GM19463 (cell line): ENCODE measurements at regions not wholly inside any gene's neighbourhood (a gene's known extent, or its start where the extent isn't known, plus 50 kb on each side); places are given as distances from the start of the nearest gene placed in this dataset.
"Not testable (repeated sequence)": the region's sequence is repeated elsewhere in the genome, so short reads cannot be mapped to it uniquely, and the experiment has no call there.

Experiments used
- ATAC-seq: cut with Tn5 transposase; IDR thresholded peaks from one replicate; pipeline ENCODE4 v1.9.1; 2021; ENCODE audit warnings: mild to moderate bottlenecking, moderate library complexity; ENCODE audit not compliant: unreplicated experiment

DNA sequence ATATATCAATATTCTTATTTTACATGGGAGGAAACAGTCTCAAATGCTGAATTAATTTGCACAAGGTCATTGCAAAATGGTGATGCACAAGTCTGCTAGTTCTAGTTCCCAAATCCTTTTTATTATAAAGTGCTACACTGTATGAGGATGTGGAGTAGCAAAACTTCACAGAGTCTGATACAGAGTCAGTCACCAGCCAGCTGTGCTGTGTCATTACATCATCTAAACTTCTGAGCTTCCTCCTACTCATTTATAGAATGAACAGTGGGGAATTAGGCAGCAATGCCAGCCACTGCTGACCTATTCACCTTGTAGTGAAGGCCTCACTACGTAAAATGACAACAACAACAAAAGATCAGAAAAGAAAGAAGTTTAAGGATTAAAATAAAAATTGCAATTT is 357.8 kb downstream of the TMEM167A start:
- peak; percentile 93 for ATAC-seq

DNA sequence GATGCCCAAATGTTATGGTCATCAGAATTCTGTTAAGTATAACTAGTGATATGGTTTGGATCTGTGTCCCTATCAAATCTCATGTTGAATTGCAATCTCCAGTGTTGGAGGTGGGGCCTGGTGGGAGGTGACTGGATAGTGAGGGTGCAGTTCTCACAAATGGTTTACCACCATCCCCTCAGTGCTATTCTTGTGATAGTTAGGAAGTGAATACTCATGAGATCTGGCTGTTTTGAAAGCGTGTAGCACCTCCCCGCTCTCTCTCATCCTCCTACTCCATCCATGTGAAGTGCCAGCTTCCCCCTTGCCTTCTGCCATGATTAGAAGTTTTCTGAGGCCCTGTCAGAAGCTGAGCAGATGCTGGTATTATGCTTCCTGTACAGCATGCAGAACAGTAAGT is 359.5 kb downstream of the TMEM167A start:
- ATAC-seq = no peak

DNA sequence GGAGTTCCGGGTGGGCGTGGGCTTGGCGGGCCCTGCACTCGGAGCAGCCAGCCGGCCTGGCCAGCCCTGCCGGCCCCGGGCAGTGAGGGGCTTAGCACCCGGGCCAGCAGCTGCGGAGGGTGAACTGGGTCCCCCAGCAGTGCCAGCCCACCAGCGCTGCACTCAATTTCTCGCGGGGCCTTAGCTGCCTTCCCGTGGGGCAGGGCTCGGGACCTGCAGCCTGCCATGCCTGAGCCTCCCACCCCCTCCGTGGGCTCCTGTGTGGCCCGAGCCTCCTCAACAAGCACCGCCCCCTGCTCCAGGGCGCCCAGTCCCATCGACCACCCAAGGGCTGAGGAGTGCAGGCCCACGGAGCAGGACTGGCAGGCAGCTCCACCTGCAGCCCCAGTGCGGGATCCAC is 362.5 kb downstream of the TMEM167A start:
- not testable (repeated sequence) for ATAC-seq

DNA sequence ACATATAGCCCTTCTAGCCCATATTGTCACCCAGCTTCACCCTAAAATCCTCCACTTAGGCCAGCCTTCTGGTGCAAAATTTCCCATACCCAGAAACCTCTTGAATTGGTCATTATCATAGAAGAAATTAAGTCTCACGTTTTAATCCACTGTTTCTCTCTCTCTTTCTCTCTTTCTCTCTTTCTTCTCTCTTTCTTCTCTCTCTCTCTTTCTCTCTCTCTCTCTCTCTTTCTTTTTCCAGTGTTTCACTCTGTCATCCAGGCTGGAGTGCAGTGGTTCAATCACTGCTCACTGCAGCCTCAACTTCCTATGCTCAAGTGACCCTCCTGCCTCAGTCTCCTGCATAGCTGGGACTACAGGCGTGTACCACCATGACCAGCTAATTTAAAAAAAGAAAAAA is 363.4 kb downstream of the TMEM167A start:
- ATAC-seq = no peak

DNA sequence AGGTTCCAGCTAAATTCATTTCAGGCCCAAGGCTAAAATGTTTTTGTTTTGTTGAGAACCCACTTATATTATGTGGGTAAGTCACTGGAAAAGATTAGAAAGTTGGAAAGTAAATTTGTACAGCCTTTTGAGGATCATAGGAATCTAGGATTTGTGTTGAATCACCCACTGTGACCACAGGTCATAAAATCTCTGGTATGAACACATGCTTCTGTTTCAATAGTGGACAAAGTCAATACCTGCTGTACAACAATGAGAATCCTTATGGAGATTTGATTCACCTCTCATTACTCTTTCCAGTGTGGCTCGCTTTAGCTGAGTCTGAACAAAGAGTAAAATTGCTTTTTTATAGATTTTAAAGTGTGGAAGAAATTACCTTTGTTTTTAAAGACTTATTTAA is 369.5 kb downstream of the TMEM167A start:
- ATAC-seq = no peak

DNA sequence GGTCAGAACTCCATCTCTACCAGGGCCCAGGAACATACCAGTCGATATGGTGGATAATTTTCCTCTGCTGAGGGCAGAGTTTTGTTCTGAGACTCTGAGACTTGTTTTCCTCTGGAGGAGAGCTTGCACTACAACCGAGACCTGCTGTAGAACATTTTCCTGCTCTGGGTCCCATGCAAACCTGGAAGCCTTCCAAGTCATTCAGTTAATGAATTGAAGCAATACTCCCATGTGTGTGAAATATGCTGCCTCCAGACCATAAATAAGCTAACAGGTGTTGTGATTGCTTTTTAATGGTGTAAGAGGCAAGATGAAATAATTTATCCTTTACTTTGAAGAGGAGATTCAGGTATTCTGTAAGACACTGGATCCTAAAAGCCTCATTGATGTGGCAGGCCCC is 372.8 kb downstream of the TMEM167A start:
- no peak for ATAC-seq

DNA sequence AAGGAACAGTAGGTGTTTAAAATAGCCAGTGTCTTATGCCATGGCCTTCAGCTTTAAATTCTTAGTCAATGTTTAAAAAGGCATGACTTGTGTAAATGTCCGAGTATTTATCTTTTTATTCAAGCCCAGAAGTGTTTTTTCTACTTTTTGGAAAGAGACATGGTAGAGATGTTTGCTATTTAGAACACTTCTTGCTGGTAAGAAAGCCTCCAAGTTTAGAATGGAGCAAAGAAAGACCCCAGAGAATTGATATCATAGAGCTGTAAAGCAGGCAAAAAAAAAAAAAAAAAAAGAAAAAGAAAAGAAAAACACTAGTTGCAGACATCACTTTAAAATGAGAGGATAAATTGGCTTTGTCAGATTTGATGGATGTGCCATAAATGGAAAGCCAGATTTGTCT is 375.1 kb downstream of the TMEM167A start:
- ATAC-seq = no peak

DNA sequence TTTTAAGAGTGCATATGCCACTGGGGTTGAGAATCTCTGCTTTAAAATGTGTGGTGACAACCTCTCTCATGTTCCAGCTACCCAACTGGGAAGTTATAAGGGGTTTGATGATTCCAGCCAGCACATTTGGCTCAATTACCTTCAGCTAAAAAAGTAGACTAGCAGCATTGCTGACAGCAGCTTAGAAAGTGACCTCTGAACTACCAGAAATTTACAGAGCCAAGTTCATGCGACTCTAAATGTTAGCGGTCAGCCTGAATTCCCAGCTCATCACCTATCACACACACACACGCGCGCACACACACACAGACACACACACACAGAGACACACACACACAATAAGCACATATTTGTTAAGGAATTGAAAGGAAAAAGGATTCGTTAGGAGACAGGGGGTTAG is 377.5 kb downstream of the TMEM167A start:
- no peak for ATAC-seq

DNA sequence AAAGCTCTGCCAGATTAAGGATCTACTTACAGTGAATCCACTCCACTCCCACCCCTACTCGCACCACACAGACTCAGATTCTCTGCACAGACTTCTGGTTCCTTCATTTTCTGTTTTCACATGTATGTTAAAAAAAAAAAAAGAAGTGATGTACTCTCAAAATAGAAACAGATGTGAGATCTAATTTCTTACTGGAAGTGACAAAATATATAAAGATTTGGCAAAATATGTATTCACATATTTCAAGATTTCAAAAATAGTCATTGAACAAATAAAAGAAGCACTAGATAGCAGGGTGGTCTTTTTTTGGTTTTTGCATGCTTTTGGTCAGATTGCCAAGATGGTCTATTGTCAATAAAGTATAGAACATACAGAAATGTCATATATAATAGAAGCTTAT is 379.2 kb downstream of the TMEM167A start:
- no peak for ATAC-seq

DNA sequence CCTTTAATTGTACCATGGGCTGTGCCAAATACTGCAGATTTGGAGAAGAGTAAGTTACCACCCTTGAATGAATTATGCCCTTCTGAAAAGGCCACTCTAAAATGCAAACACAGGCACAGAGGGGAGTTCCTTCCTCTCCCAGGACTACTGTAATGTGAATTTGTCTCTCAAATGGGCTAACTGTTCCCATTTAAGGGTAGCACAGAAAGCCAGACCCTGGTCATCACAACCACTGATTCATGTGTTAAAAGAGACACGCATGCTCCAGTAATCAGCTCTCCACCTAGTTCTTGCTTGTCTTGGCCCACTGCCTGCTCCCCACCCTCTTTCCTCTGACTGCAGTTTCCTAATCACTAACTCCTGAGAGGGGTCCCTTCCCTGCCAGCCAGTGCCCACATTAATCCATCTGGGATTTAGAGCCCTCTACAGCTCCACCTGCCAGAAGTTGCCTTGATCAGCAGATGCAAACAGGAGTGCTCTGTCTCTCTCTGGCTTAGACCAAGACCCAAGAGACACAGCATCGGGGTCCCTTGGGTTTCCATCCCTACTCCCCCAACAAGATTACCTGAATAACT is 382.4 kb downstream of the TMEM167A start:
- ATAC-seq = no peak

DNA sequence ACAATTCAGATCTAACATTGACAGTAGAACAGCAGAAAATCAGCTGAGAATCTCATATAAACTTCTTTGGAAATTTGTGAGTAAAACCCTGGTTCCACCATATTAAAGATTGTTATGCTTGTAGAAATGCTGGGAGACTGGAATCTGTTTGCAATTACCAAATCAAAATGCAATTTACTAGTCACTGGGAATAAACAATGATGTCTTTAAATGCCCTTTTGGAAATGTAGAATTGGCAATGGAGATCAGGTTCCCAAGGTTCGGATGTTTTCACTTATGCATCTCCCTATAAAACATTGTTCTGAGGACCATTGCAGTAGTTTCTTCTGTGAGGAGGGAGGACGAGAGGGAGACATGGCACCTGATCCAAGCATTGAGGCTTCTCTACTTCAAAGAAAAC is 384.4 kb downstream of the TMEM167A start:
- no peak for ATAC-seq

DNA sequence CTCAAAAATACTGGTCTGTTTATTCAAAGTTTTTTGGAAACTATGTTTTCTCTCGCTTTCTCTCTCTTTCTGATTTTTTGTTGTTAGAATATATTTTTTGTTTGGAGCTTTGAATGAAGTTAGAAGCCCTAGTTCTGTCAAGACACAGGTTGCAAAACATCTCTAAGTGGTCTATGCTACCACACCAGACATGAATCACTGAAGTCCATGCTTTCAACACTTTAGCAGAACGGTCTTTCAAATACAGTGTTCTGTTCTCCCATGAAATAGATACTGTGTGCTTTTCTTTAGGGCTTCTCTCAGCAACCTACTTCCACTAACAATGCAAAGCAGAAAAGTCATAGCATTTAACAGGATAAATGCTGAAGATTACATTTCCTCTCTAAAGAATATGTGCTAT is 392.5 kb downstream of the TMEM167A start:
- ATAC-seq = no peak

DNA sequence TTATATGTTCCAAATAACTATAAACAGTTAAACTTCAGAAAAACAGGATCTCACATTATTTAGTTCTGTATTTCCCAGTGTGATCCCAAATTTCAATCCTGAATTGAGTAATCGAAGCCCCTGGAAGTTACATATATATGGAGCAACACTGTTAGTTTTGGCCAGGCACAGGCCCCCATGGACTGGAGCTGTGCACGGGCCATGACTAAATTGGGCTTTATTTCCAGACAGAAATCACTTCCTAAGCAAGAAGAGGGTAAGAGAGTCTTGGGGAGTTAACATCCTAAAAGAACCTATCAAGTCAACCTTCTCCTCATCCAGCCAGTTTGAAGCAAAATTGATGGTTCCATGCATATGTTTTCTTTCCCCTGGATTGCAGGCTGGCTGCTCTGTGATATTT is 393.0 kb downstream of the TMEM167A start:
- no peak for ATAC-seq

DNA sequence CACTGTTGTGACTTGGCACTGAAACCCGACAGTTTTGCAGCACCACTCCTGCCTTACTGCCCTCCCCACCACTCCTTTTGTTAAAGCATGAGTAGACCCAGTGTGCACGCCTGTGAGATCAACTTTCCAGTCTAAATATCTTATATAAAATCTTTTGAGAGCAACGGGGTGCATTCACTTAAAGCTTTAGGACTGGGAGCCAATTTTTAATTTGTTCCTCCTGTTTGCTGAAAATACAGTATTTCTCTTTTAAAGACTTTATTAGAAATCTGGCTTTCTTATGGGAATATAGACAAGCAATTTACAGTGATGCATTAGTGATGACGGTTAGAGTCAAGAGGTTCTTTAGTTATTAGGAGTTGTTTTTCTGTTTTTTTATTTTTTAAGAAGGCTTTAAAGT is 397.5 kb downstream of the TMEM167A start:
- ATAC-seq = no peak

DNA sequence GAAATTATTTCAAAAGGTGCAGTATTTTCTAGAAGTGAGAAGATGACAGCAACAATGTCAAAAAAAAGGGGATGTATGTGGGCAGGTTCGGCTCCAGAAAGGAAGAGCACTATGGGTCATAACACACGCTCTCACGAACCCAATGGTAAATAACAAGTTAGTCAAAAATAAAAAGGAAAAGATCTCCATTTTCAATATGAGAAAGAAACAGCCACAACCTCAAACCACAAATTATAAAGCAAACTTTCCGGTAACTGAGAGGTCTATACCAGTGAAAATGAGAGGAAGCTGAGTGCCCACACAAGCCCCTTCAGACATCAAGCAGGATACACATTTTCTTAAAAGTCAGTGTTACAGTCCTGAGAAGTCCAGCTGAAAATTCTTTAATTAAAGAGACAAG is 398.5 kb upstream of the RPS23 start:
- peak; percentile 82 for ATAC-seq

DNA sequence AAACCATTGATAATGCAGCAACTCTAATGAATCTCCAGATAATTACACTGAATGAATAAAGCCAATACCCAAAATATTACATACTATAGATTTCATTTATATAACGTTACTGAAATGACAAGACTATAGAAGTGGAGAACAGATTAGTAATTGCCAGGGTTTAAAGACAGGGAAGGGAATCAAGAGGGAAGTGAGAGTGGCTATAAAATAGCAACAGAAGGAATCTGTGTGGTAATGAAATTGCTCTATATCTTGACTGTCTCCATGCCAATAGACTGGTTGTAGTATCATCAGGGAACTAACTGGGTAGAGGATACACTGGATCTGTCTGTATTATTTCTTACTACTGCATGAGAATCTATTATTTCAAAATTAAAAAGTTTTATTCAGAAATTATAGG is 396.5 kb upstream of the RPS23 start:
- no peak for ATAC-seq

DNA sequence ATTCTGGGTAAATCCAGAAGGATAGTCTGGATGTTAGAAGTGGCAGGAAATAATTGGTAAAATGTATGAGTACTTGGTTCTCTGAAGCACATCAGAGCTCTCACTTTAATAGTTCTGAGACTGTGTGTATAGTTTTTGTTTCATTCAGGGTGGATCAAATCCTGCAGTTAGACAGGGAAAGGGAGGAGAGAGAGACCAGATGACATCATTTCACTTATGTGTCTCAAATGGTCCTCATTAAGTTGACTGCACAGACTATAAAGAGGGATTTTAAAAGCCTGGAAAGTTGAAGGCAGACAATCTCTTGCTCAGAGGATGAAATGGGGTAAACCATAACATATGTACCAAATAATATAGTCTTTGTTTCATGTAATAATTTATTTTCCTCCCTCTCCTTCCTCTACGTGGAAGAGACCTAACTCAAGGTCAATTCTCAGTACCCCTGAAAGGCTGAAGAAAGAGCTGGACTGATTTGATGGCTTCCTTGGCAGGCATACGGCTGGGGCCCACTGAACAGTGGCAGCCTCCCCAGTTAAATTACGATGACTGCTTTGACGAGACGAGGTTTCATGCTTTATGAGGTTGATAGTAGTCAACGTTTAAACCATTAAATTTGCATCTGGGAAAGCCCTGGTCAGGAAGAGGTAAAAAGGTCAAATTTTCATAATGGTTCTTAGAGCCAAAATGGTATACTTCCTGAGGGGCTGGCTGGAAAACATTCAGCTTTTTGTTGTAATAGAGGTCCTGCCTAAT is 395.1 kb upstream of the RPS23 start:
- ATAC-seq = peak; percentile 52

DNA sequence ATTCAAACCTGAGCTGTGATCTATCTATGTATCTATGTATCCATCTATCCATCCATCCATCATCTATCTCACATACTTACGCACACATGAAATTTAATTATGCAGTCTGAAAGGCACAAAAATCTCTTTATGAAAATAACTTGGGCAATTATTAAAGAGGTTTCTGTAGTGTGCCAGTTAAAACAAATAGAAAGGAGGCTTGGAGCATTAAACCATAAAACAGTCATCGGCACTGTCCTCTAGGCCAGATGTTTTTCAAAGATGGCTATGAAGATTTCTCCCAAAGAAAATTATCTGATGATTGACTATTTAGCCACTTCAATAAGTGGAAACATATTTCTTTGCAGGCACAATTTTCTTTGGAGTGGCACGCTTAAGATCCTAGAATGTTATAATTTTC is 392.5 kb upstream of the RPS23 start:
- ATAC-seq = no peak

DNA sequence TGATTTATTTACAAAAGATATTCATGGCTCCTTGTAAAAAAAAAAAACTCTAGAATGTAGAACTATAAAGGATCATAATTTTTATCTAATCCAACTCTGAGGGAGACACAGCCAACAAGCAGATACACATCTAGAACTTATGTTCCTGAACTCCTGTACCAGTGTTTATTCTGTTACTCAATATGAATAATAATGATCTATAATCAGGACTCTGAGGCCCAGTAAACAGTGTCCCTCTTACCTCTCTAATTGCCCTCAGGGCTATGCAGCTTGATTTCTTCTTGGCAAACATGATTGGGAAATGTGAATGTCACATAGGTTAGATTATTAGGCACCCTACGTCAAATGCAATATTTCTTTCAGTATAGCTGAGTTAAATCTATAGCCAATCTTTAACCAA is 391.6 kb upstream of the RPS23 start:
- no peak for ATAC-seq

DNA sequence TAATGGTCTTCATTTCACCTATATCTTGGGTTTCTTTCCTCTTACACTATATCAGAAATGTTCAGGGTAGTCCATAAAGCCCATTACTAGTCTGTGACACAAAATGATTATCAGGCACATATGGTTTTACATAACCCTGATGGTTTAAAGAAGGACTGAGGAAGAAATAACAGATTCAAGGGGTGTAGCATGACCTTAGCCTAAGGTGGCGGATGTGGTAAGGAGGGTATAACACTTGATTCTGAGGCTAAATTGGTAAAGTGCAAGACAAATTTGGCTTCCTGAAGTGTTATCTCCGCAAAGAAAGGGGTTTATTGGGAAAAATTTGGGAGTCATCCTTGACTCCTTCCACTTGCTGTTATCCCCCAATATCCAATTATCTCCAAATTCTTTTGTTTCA is 388.2 kb upstream of the RPS23 start:
- no peak for ATAC-seq

DNA sequence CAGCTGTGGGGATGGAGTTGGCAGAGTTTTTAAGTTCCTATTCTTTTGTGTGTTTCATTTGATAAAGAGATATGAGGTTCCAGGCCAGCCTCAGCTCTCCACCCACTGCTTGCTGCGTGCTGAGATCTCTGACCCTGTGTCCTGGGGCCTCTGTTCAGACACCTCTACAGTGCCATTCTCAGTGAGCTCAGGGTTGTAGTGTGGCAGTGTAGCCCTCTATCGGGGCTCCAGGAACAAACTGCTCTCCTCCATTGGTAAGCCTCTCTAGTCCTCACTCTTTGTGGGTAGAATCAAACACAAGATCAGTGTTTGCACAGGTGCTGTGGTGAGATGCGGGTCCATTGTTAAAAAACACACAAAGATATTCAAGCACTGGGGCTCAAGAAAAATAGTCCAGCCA is 386.6 kb upstream of the RPS23 start:
- no peak for ATAC-seq

DNA sequence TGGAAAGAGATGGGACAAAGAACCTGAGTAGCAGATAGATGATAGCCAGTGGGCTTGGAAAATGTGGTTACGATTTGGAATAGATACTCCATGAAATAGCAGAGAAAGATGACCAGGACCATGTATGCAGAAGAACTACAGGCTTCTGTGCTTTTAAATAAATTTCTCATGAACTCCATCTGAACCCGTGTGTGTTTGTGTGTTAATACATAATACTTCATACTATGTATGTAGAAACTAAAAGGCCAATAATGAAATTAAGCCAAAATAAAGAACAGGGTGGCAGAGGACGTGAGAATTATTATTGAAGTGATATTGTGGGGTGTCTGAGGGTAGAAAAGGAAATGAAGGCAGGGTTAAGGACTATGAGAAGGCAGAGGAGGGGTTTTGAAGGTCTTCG is 385.1 kb upstream of the RPS23 start:
- no peak for ATAC-seq

DNA sequence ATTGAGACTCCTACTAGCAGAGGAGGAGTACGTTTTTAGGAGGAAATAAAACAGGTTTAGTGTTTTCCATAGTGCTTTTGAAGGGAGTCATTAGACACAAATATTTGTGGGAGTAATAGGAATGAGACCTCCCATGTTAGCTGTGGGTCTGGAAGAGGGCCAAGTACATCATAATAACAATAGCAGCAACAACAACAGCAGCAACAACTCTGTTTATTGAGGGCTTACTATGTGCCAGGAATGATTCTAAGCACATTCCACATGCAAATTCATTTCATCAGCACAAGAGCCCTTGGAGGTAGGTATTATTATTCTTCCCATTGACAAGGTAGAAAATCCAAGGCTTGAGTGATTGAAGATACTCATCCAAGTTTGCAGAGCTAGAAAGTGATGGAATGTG is 384.2 kb upstream of the RPS23 start:
- no peak for ATAC-seq
